GM19467 (cell line): ENCODE measurements at regions not wholly inside any gene's neighbourhood (a gene's known extent, or its start where the extent isn't known, plus 50 kb on each side); places are given as distances from the start of the nearest gene placed in this dataset.

ENCODE experiments used
- ATAC-seq: cut with Tn5 transposase; IDR thresholded peaks from one replicate; pipeline ENCODE4 v1.9.1; 2021; ENCODE audit warnings: mild to moderate bottlenecking, moderate library complexity; ENCODE audit not compliant: unreplicated experiment

GRCh38 chr9:117858561-117858960, 154.4 kb downstream of the TLR4 start:
- ATAC-seq = no peak

GRCh38 chr9:117860849-117861248, 156.6 kb downstream of the TLR4 start:
- ATAC-seq = no peak

GRCh38 chr9:117864385-117865057, 160.3 kb downstream of the TLR4 start:
- ATAC-seq = no peak

GRCh38 chr9:117868594-117868993, 164.4 kb downstream of the TLR4 start:
- ATAC-seq = no peak

DNA sequence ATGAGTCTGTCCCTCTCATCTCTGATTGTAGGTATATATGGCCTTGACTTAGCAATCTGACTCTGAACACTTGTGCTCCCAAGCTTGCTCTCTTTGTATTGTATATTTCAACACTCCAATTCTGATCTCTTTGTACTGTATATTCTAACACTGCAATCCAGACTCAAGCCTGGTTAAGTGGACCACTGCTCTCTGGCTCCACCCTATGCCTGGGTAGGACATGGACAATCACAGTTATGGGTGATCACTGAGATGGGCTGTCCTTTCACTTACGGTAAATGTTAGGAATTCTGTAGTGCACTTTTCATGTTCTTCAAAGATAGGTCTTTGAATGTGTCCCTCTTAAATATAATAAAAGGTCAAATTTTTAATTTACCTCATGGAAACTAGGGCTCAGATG, 165.1 kb downstream of the TLR4 start:
- ATAC-seq = no peak

- ATAC-seq = no peak
These were observed 165.5 kb downstream of the TLR4 start for GRCh38 chr9:117869712-117870111.

DNA sequence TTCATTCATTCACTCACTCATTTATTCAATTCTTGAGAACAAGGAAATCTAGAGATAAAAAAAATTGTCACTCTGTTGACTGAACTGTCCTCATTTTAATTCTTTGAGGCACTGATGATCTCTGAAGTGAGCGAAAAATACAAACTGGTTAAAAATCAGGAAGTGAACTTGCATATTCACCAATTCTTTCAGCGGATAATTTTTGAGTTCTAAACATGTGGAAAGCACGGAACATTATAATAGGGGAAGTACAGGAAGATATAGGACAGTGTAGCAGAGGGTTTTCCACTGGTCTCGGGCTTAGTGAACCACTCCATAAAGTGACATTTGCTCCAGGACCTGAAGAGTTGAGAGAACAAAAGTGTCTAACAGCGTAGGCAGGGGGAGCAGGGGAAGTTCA, 169.5 kb downstream of the TLR4 start:
- ATAC-seq = no peak

DNA sequence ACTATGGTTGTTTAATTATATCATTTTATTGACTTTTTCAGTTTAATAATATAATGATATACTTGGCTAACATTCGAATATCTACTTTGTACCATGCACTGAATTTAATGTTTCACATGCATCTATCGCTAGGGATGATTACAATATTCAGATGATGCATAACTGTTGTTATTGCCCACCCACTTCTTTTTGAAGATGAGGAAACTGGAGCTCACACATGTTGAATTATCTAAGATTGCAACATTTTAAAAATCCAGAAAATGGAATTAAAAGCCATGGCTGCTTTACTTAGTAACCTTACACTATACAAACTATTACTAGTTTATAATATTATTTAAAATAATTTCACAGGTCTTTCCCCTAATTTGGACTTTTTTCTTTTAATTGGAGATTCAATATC, 171.7 kb downstream of the TLR4 start:
- ATAC-seq = no peak

- no peak for ATAC-seq
These were observed 178.0 kb downstream of the TLR4 start for GRCh38 chr9:117882171-117882570.

GRCh38 chr9:117886616-117887015, 182.4 kb downstream of the TLR4 start:
- ATAC-seq = no peak

- ATAC-seq = no peak
These were observed 183.2 kb downstream of the TLR4 start for GRCh38 chr9:117887383-117887782.

- ATAC-seq = no peak
These were observed 183.7 kb downstream of the TLR4 start for GRCh38 chr9:117887941-117888340.

GRCh38 chr9:117903453-117903852, 199.2 kb downstream of the TLR4 start:
- no peak for ATAC-seq

GRCh38 chr9:117906763-117907162, 202.6 kb downstream of the TLR4 start:
- no peak for ATAC-seq

DNA sequence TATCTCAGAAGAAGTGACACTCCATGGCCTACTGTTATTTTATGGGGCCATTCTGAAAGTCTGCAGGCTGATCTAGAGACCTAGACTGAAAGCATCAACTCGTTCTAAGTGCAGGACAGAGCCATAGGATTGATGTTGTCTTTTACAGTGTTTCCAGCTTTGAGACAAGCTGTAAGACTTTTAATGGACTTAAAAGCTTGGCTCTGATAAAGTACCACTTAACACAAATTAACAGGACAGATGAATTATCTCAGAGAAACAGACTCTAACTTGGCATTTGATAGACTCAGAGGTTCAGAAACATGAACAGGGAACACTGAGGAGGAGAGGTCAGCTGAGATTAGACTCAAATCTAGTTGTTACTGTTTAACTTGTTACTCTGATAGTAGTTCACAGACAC, 203.2 kb downstream of the TLR4 start:
- ATAC-seq = no peak

GRCh38 chr9:117916291-117916690, 212.1 kb downstream of the TLR4 start:
- ATAC-seq = no peak

GRCh38 chr9:117917873-117918272, 213.7 kb downstream of the TLR4 start:
- no peak for ATAC-seq

GRCh38 chr9:117919538-117919937, 215.3 kb downstream of the TLR4 start:
- no peak for ATAC-seq

DNA sequence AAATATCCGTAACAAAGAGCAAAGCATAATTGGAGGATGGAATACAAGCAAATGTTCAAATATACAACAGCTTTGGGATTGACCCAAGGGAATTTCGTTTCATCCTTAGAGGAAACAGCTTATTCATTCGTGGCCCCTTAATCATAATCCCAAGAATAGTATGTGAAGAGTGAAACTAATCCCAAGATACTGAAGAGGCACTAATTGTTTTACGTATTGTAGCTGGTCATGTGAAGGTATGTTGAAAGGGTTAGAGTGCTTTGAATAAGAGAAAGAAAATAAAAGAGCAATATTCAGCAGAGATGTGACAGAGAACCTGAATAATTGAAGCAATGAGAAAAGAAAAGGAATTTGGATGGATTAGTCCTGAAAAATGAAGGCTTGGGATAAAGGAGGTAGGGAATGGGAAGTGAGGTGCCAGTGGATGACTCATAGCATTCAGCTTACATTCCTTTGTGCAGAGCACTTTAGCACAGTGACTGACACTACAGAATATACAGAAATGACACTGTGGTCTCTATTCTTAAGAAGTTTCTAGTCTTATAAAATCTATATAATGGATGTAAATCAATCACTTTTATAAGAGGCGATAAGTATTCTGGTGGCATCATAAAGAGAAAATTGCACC, 221.9 kb downstream of the TLR4 start:
- no peak for ATAC-seq

DNA sequence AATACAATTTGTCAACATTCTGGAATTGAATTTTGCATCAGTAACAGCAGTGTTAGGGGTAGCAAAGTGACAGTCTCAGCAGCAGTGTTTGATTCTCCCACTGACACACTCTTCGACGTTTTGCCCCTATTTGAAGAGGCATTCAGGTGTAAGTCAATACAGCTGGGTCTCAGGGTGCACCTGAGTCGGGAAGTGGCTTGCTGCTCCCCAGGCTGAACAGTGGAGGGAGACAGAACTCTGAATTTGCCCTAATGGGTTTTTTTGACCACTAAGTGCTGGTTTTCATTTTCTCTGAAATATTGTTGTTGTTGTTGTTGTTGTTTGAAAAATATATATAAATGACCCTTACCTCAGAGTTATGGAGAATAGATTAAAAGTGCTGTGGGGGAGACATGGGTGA, 223.2 kb downstream of the TLR4 start:
- no peak for ATAC-seq

- no peak for ATAC-seq
These were observed 225.7 kb downstream of the TLR4 start for GRCh38 chr9:117929868-117930267.

GRCh38 chr9:117932585-117932984, 228.4 kb downstream of the TLR4 start:
- no peak for ATAC-seq
